ENCODE measurements at regions not wholly inside any gene's neighbourhood (a gene's known extent, or its start where the extent isn't known, plus 50 kb on each side); places are given as distances from the start of the nearest gene placed in this dataset.

DNA sequence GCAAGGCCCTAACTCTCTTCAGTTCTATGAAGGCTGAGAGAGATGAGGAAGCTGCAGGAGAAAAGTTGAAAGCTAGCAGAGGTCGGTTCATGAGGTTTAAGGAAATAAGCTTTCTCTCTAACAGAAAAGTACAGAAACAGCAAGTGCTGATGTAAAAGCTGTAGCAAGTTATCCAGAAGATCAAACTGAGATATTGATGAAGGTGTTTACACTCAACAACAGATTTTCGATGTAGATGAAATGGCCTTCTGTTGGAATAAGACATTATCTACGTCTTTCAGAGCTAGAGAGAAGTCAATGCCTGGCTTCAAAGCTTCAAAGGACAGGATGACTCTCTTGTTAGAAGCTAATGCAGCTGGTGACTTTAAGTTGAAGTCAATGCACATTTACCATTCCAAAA lies 87.4 kb downstream of the PDCL3 start:
- Mint-ChIP-seq H3K27ac (no peak overlapping the region), H3K27me3 (no peaks in the 10 kb centered on the region)

GRCh38 chr2:100653449-100654035 lies 90.7 kb downstream of the PDCL3 start:
- Mint-ChIP-seq H3K36me3 (ENCODE audit: low read depth) (no peaks in the 10 kb centered on the region), H3K27me3 (no peaks in the 10 kb centered on the region), H3K4me1 (peaks cover 24% of the 10 kb centered on the region), H3K4me3 (no peak overlapping the region), H3K9me3 (no peaks in the 10 kb centered on the region), H3K27ac (no peak overlapping the region)
- ATAC-seq (no peak), DNase-seq (no peak)

More for the DNA sequence above, 87.4 kb downstream of the PDCL3 start:
- DNase-seq = no peak
- Mint-ChIP-seq H3K4me1 (peaks cover 25% of the 10 kb centered on the region), H3K9me3 (peaks cover 5% of the 10 kb centered on the region), H3K4me3 (peak overlapping the region; percentile 22), H3K36me3 (ENCODE audit: low read depth) (peaks cover 3% of the 10 kb centered on the region)
- no peak for ATAC-seq

DNA sequence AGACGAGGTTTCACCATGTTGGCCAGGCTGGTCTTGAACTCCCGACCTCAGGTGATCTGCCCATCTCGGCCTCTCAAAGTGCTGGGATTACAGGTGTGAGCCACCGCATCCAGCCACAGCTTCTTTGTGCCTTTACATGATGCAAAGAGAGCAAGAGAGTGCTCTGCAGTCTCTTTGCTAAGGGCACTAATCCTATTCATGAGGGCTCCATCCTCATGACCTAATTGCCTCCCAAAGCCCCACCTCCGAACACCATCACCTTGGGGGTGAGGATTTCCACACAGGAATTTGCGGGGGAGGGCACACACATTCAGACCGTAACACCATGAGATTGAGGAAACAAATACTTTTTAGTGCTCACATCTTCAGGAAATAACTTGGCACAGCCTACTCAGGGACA lies 91.8 kb downstream of the PDCL3 start:
- Mint-ChIP-seq H3K27me3 (no peaks in the 10 kb centered on the region), H3K27ac (no peak overlapping the region), H3K4me1 (peaks cover 23% of the 10 kb centered on the region), H3K9me3 (no peaks in the 10 kb centered on the region), H3K4me3 (no peak overlapping the region), H3K36me3 (ENCODE audit: low read depth) (no peaks in the 10 kb centered on the region)
- ATAC-seq (no peak), DNase-seq (no peak)

DNA sequence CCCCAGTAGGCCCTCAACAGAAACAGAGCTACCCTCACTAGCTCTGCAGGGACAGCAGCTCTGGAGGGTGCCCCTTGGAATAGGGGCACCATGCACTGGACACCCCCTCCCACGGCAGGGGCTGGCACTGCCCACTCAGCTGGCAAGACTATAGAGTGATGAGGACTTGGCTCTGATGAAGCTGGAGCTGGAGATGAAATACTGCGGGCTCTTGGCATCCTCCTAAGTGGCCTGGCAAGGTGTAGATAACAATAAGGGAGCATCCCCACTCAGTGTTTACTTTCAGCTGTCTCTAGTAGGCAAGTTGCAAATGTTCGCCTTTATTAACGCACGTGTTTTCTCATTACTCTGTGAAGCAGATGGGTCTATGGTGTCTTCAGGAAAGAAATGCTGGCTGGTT lies 92.7 kb downstream of the PDCL3 start:
- peaks cover 6% of the 10 kb centered on the region for H3K27me3 Mint-ChIP-seq
- ATAC-seq (no peak), DNase-seq (no peak)
- H3K27ac Mint-ChIP-seq = no peak overlapping the region
- H3K4me1 Mint-ChIP-seq = peaks cover 17% of the 10 kb centered on the region
- no peak overlapping the region for H3K4me3 Mint-ChIP-seq
- H3K36me3 Mint-ChIP-seq (ENCODE audit: low read depth) = no peaks in the 10 kb centered on the region
- H3K9me3 Mint-ChIP-seq = no peaks in the 10 kb centered on the region

DNA sequence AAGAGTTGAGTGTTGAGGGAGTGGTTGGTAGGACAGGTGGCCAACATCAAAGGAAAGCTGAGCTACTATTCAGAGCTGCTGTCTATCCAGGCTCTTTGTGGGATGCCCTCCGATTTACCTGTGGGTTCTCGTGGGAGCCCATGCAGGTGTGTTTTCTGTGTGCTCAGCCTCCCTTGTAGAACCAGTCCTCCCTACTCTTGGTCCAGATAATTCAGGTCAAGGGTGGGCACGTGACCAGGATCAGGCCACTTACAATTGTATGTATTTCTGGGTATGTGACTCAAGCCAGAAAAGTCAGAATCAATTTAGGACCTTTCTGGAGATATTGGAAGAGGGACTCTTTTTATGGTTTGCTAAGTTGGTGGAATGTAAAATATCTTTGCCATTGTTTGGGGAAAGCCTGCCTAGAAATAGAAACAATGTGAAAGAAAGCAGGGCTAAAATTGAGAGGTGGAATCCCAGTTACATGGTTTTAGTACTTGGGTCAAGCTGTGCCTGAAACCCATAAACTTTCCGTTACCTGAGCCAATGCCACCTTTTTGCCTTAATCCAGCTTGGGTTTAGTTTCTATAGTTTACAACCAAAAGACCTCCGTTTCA lies 93.2 kb downstream of the PDCL3 start:
- DNase-seq (no peak), ATAC-seq (no peak)
- Mint-ChIP-seq H3K27me3 (peaks cover 6% of the 10 kb centered on the region), H3K27ac (no peak overlapping the region), H3K4me1 (peaks cover 12% of the 10 kb centered on the region), H3K36me3 (ENCODE audit: low read depth) (no peaks in the 10 kb centered on the region), H3K4me3 (no peak overlapping the region), H3K9me3 (no peaks in the 10 kb centered on the region)

GRCh38 chr2:100658017-100658416 lies 95.2 kb downstream of the PDCL3 start:
- Mint-ChIP-seq H3K27me3 (peaks cover 6% of the 10 kb centered on the region), H3K27ac (no peak overlapping the region), H3K4me1 (peaks cover 6% of the 10 kb centered on the region), H3K36me3 (ENCODE audit: low read depth) (no peaks in the 10 kb centered on the region), H3K4me3 (no peak overlapping the region), H3K9me3 (no peaks in the 10 kb centered on the region)
- DNase-seq (no peak), ATAC-seq (no peak)

DNA sequence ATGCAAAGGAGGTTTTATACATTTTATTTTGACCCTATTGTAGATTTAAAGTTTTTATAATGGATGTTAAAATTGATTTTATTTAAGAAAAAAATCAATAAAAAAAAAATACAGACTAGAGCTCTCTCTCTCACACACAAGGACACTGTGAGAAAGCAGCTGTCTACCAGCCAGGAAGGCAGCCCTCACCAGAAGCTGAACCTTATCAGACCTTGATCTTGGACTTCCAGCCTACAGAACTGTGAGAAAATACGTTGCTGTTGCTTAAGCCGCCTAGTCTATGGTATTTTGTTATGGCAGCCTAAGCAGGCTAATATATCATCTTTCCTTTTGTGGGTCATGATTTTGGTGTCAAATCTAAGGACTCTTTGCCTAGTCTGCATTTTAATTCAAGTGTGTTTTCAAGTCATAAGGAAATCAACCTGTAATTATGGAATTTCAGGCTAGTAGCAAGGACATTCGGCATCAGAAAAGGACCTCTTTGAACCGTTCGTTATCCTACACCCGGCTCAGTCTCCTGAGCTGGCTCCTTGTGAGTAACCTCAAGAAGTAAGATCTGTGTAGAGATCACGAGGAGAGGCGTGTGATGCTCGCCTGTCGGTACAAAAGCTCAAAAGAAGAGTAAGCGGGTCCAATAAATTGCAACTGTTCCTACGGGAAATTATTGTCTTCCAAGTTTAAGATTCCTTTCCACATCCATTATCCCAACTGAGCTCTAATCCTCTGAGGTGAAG lies 98.2 kb downstream of the PDCL3 start:
- no peak overlapping the region for H3K27ac Mint-ChIP-seq

DNA sequence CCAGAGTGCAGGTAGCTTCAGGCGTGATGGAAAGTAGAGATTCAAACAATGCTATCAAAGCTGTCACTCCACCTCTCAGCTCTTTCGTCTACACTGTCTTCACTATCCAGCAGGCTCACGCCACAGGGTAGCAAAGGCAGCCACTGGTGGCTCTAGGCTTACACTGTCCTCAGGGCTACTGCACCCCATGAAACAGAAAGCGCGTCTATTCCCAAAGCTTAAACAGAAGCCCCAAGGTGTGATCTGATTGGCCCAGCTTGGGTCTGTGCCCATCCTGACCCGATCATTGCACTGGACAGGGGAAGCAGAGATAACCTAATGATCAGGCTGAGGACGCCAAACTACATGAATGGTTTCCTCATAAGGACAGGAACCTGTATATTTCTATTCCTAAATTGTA lies 100.1 kb downstream of the PDCL3 start:
- H3K27ac Mint-ChIP-seq = no peak overlapping the region
- peaks cover 6% of the 10 kb centered on the region for H3K27me3 Mint-ChIP-seq
- no peaks in the 10 kb centered on the region for H3K36me3 Mint-ChIP-seq (ENCODE audit: low read depth)
- DNase-seq (no peak), ATAC-seq (no peak)
- H3K4me1 Mint-ChIP-seq = no peaks in the 10 kb centered on the region
- no peaks in the 10 kb centered on the region for H3K9me3 Mint-ChIP-seq
- no peak overlapping the region for H3K4me3 Mint-ChIP-seq

More for the DNA sequence above, 98.2 kb downstream of the PDCL3 start:
- H3K9me3 Mint-ChIP-seq = no peaks in the 10 kb centered on the region
- no peak overlapping the region for H3K4me3 Mint-ChIP-seq
- DNase-seq = no peak
- ATAC-seq = no peak
- peaks cover 6% of the 10 kb centered on the region for H3K27me3 Mint-ChIP-seq
- no peaks in the 10 kb centered on the region for H3K36me3 Mint-ChIP-seq (ENCODE audit: low read depth)
- no peaks in the 10 kb centered on the region for H3K4me1 Mint-ChIP-seq

DNA sequence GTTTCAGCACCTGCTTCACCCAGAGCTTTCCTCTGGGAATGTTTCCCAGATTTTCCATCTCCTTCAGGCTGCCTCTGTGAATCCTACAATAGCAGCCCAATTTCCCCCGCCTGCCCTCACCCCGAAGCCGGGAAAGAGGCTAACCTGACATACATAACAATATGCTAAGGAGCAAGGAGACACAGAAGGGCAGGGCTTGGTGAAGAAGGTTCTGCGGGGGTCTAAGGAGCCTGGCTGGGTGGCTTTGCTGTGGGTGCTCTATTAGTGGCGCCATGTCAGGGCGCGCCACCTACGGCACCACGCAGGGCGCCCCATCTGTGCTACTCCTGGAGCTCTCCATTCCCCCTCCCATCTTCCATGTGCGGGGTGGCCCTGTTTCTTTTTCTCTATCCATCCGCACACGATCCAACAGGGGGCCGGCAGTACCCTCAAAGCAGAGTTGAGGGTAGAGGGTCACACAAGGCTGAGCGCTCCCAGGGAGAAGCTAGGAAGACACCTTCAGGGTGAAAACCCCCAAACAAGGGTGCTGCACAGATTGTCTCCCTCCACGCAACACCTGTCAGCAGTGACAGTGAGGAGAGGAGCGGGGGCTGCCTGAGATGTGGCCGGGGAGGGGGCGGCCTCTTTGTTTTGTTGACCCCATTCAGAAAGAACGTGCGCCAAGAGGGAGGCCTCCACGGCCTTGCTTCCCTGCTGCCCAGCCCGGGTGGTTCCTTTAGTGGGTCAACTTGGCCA lies 101.4 kb downstream of the PDCL3 start:
- H3K27ac Mint-ChIP-seq = no peak overlapping the region
- ATAC-seq (no peak), DNase-seq (no peak)
- H3K36me3 Mint-ChIP-seq (ENCODE audit: low read depth) = no peaks in the 10 kb centered on the region
- H3K4me1 Mint-ChIP-seq = peaks cover 2% of the 10 kb centered on the region
- H3K9me3 Mint-ChIP-seq = no peaks in the 10 kb centered on the region
- H3K4me3 Mint-ChIP-seq = no peak overlapping the region
- H3K27me3 Mint-ChIP-seq = peaks cover 6% of the 10 kb centered on the region

- ATAC-seq = no peak
Measured at GRCh38 chr2:100664756-100665101, 101.9 kb downstream of the PDCL3 start.

GRCh38 chr2:100666996-100667395 lies 104.2 kb downstream of the PDCL3 start:
- no peaks in the 10 kb centered on the region for H3K36me3 Mint-ChIP-seq (ENCODE audit: low read depth)
- no peak for ATAC-seq
- H3K27ac Mint-ChIP-seq = no peak overlapping the region
- no peak for DNase-seq
- peaks cover 2% of the 10 kb centered on the region for H3K27me3 Mint-ChIP-seq
- no peak overlapping the region for H3K4me3 Mint-ChIP-seq
- peaks cover 2% of the 10 kb centered on the region for H3K4me1 Mint-ChIP-seq
- no peaks in the 10 kb centered on the region for H3K9me3 Mint-ChIP-seq

More at GRCh38 chr2:100664756-100665101, 101.9 kb downstream of the PDCL3 start:
- H3K36me3 Mint-ChIP-seq (ENCODE audit: low read depth) = no peaks in the 10 kb centered on the region
- no peaks in the 10 kb centered on the region for H3K9me3 Mint-ChIP-seq
- no peak for DNase-seq
- H3K4me1 Mint-ChIP-seq = peaks cover 2% of the 10 kb centered on the region
- peaks cover 5% of the 10 kb centered on the region for H3K27me3 Mint-ChIP-seq
- H3K4me3 Mint-ChIP-seq = no peak overlapping the region
- no peak overlapping the region for H3K27ac Mint-ChIP-seq

GRCh38 chr2:100667801-100668200 lies 105.0 kb downstream of the PDCL3 start:
- DNase-seq = no peak
- H3K27me3 Mint-ChIP-seq = peaks cover 2% of the 10 kb centered on the region
- H3K36me3 Mint-ChIP-seq (ENCODE audit: low read depth) = no peaks in the 10 kb centered on the region
- H3K4me3 Mint-ChIP-seq = no peak overlapping the region
- no peak for ATAC-seq
- no peak overlapping the region for H3K27ac Mint-ChIP-seq
- peaks cover 2% of the 10 kb centered on the region for H3K4me1 Mint-ChIP-seq
- no peaks in the 10 kb centered on the region for H3K9me3 Mint-ChIP-seq

DNA sequence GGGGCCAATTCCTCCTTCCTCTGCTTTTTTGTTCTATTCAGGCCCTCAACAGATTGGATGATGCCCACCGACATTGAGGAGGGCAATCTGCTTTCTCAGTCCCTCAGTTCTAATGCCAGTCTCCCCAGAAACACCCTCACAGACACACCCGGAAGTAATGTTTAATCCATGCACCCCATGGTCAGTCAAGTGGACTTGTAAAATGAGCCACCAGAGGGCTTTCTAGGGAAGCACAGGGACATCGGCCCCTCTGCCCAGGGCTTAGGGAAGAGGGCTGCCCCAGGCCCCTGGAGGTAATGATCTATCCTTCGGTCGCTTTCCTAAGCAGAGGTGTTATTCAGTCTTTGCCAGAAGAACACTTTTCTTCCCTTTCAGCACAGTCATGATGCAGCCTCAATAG lies 107.4 kb downstream of the PDCL3 start:
- H3K4me3 Mint-ChIP-seq = no peak overlapping the region
- DNase-seq (no peak), ATAC-seq (no peak)
- H3K4me1 Mint-ChIP-seq = peaks cover 2% of the 10 kb centered on the region
- no peaks in the 10 kb centered on the region for H3K9me3 Mint-ChIP-seq
- H3K27ac Mint-ChIP-seq = no peak overlapping the region
- H3K27me3 Mint-ChIP-seq = peaks cover 2% of the 10 kb centered on the region
- no peaks in the 10 kb centered on the region for H3K36me3 Mint-ChIP-seq (ENCODE audit: low read depth)

- ATAC-seq (no peak), DNase-seq (no peak)
- no peak overlapping the region for H3K27ac Mint-ChIP-seq
- H3K27me3 Mint-ChIP-seq = peaks cover 2% of the 10 kb centered on the region
- no peaks in the 10 kb centered on the region for H3K9me3 Mint-ChIP-seq
- H3K36me3 Mint-ChIP-seq (ENCODE audit: low read depth) = no peaks in the 10 kb centered on the region
- no peak overlapping the region for H3K4me3 Mint-ChIP-seq
- peaks cover 2% of the 10 kb centered on the region for H3K4me1 Mint-ChIP-seq
Measured at GRCh38 chr2:100673115-100673514, 110.3 kb downstream of the PDCL3 start.
